Naive thymus-derived CD4-positive, alpha-beta T cell (primary cell): ENCODE measurements at regions not wholly inside any gene's neighbourhood (a gene's known extent, or its start where the extent isn't known, plus 50 kb on each side); places are given as distances from the start of the nearest gene placed in this dataset.
"Not testable (repeated sequence)": the region's sequence is repeated elsewhere in the genome, so short reads cannot be mapped to it uniquely, and the experiment has no call there.

Source experiments
- ATAC-seq: fragments of 150-1000 bp; cut with Tn5 transposase; 2 replicates; pipeline ENCODE4 v1.10.0; 2021; ENCODE audit warnings: mild to moderate bottlenecking, moderate library complexity
- CTCF ChIA-PET: fragments of 350-600 bp; sonication (Branson Sonifier 250); formaldehyde crosslinking; loops from one replicate; lab custom pipeline; 2021; ENCODE audit warnings: antibody characterized with exemption; lab: Charles Lee
- POLR2A ChIA-PET: fragments of 350-600 bp; sonication (Branson Sonifier 250); formaldehyde crosslinking; loops from one replicate; lab custom pipeline; 2021; ENCODE audit warnings: antibody characterized with exemption, inconsistent platforms; lab: Charles Lee
- DNase-seq, 9 donors: peaks; one replicate each; pipeline versions ENCODE4 v3.0.0 to v3.0.0-alpha.2; 2020 to 2022; ENCODE audit warnings: mixed read lengths in 1 of 9
- H3K27ac ChIP-seq: one replicate; pipeline ENCODE4 v1.7.0; 2013; ENCODE audit warnings: mild to moderate bottlenecking, low read depth, low read length, moderate library complexity
- H3K27me3 ChIP-seq, 2 donors: one replicate each; pipeline ENCODE4 v1.7.0; 2013; ENCODE audit warnings: low read length in 2 of 2, mild to moderate bottlenecking in 2 of 2, moderate library complexity in 2 of 2; ENCODE audit not compliant: control insufficient read depth in 2 of 2, insufficient read depth in 2 of 2
- H3K36me3 ChIP-seq, 3 experiments: 1 replicate in 2 of 3; 2 replicates in 1 of 3; pipeline ENCODE4 v1.7.0; 2013; ENCODE audit warnings: low read length in 3 of 3, mild to moderate bottlenecking in 3 of 3, moderate library complexity in 1 of 3; ENCODE audit not compliant: insufficient read depth in 3 of 3, control insufficient read depth in 2 of 3
- H3K4me1 ChIP-seq, 2 donors: one replicate each; pipeline ENCODE4 v1.7.0; 2013; ENCODE audit warnings: low read length in 2 of 2, mild to moderate bottlenecking in 2 of 2, moderate library complexity in 1 of 2; ENCODE audit not compliant: control insufficient read depth in 2 of 2, insufficient read depth in 2 of 2
- H3K4me3 ChIP-seq: 2 replicates; pipeline ENCODE4 v1.7.0; 2013; ENCODE audit warnings: mild to moderate bottlenecking, low read length
- H3K9me3 ChIP-seq, 3 experiments: 1 replicate in 2 of 3; 2 replicates in 1 of 3; pipeline ENCODE4 v1.7.0; 2013; ENCODE audit warnings: low read length in 3 of 3; ENCODE audit not compliant: control insufficient read depth in 2 of 3
- H3K27ac Mint-ChIP-seq, 9 donors: one replicate each; pipeline ENCODE4 v1.8.0; 2020 to 2022; ENCODE audit warnings: mixed read lengths in 9 of 9, mild to moderate bottlenecking in 8 of 9, moderate library complexity in 5 of 9, inconsistent platforms in 2 of 9
- H3K27me3 Mint-ChIP-seq, 5 donors: one replicate each; pipeline ENCODE4 v1.8.0; 2021 to 2022; ENCODE audit warnings: mixed read lengths in 5 of 5, mild to moderate bottlenecking in 1 of 5
- H3K36me3 Mint-ChIP-seq, 5 donors: one replicate each; pipeline ENCODE4 v1.8.0; 2020 to 2022; ENCODE audit warnings: mixed read lengths in 5 of 5, mild to moderate bottlenecking in 3 of 5, inconsistent platforms in 1 of 5
- H3K4me1 Mint-ChIP-seq, 7 donors: one replicate each; pipeline ENCODE4 v1.8.0; 2020 to 2022; ENCODE audit warnings: mixed read lengths in 7 of 7, mild to moderate bottlenecking in 3 of 7, inconsistent platforms in 1 of 7
- H3K4me3 Mint-ChIP-seq, 10 donors: one replicate each; pipeline ENCODE4 v1.8.0; 2020 to 2022; ENCODE audit warnings: mild to moderate bottlenecking in 10 of 10, mixed read lengths in 10 of 10, moderate library complexity in 6 of 10, inconsistent platforms in 2 of 10
- H3K9me3 Mint-ChIP-seq, 11 donors: one replicate each; pipeline ENCODE4 v1.8.0; 2020 to 2022; ENCODE audit warnings: mixed read lengths in 11 of 11, mild to moderate bottlenecking in 4 of 11, inconsistent platforms in 1 of 11, moderate library complexity in 1 of 11
- intact Hi-C, 2 donors: fragments of 100-400 bp; cut with micrococcal nuclease; formaldehyde crosslinking; loops; one replicate each; pipeline ENCODE4 v1.15.1; 2023

- DNase-seq, result no peak
- Mint-ChIP-seq H3K4me1 (no peaks in the 10 kb centered on the region), H3K4me3 (no peak overlapping the region), H3K9me3 (peaks cover 0 to 6% (median 0%) of the 10 kb centered on the region in 11 donors), H3K36me3 (no peaks in the 10 kb centered on the region), H3K27me3 (peaks cover 0 to 9% (median 5%) of the 10 kb centered on the region in 5 donors), H3K27ac (no peak overlapping the region)
- no peak for ATAC-seq
- intact Hi-C loops, result no loop called here
- CTCF ChIA-PET, result no interaction called here
- H3K9me3 ChIP-seq, result no peaks in the 10 kb centered on the region
- no peak overlapping the region for H3K27ac ChIP-seq
- peaks cover 0 to 2% of the 10 kb centered on the region in 2 donors for H3K27me3 ChIP-seq
- no peak overlapping the region for H3K4me3 ChIP-seq
- H3K4me1 ChIP-seq, result no peaks in the 10 kb centered on the region
- H3K36me3 ChIP-seq, result no peaks in the 10 kb centered on the region
- POLR2A ChIA-PET, result no interaction called here
Observed at GRCh38 chr9:97793067-97793466, 60.0 kb upstream of the FOXE1 start.

GRCh38 chr9:97794666-97795065 lies 58.4 kb upstream of the FOXE1 start:
- Mint-ChIP-seq H3K27ac (no peak overlapping the region), H3K9me3 (peaks cover 0 to 6% (median 0%) of the 10 kb centered on the region in 11 donors), H3K27me3 (peaks cover 0 to 3% (median 0%) of the 10 kb centered on the region in 5 donors), H3K4me1 (no peaks in the 10 kb centered on the region), H3K36me3 (no peaks in the 10 kb centered on the region), H3K4me3 (no peak overlapping the region)
- H3K27ac ChIP-seq, result no peak overlapping the region
- intact Hi-C loops, result no loop called here
- H3K27me3 ChIP-seq, result no peaks in the 10 kb centered on the region
- POLR2A ChIA-PET, result no interaction called here
- no peak overlapping the region for H3K4me3 ChIP-seq
- no peaks in the 10 kb centered on the region for H3K36me3 ChIP-seq
- CTCF ChIA-PET, result no interaction called here
- no peak for DNase-seq
- no peaks in the 10 kb centered on the region for H3K4me1 ChIP-seq
- H3K9me3 ChIP-seq, result no peaks in the 10 kb centered on the region
- no peak for ATAC-seq

- H3K27me3 Mint-ChIP-seq, DNase-seq, H3K9me3 Mint-ChIP-seq, H3K27me3 ChIP-seq, H3K4me1 ChIP-seq, H3K4me1 Mint-ChIP-seq, CTCF ChIA-PET, H3K4me3 ChIP-seq, intact Hi-C loops, H3K36me3 ChIP-seq, H3K9me3 ChIP-seq, ATAC-seq, H3K27ac Mint-ChIP-seq, H3K36me3 Mint-ChIP-seq, POLR2A ChIA-PET, H3K27ac ChIP-seq, H3K4me3 Mint-ChIP-seq: not testable (repeated sequence)
Observed at GRCh38 chr9:97796176-97796575, 56.9 kb upstream of the FOXE1 start.

- ATAC-seq, result no peak
Observed at GRCh38 chr9:97801180-97801579, 51.8 kb upstream of the FOXE1 start.

GRCh38 chr9:97802276-97802675 lies 50.8 kb upstream of the FOXE1 start:
- Histone ChIP-seq H3K4me3 (no peak overlapping the region), H3K9me3 (no peaks in the 10 kb centered on the region), H3K27me3 (no peaks in the 10 kb centered on the region), H3K4me1 (no peaks in the 10 kb centered on the region), H3K36me3 (no peaks in the 10 kb centered on the region), H3K27ac (no peak overlapping the region)
- H3K4me1 Mint-ChIP-seq, result peaks cover 0 to 13% (median 9%) of the 10 kb centered on the region in 7 donors
- peak overlapping the region; percentile 5 to 88 (median 65) for H3K27ac Mint-ChIP-seq
- H3K27me3 Mint-ChIP-seq, result peaks cover 4 to 44% (median 15%) of the 10 kb centered on the region in 5 donors
- H3K4me3 Mint-ChIP-seq, result peak overlapping the region; percentile 59 to 91 (median 82)
- peaks cover 0 to 3% (median 0%) of the 10 kb centered on the region in 5 donors for H3K36me3 Mint-ChIP-seq
- H3K9me3 Mint-ChIP-seq, result no peaks in the 10 kb centered on the region
- DNase-seq (no peak), ATAC-seq (no peak)
- ChIA-PET CTCF (interaction anchor here (0.6 kb wide), 1 partner anchor 382 kb away, joined by 3 read pairs; no protein-coding TSS in a partner anchor), POLR2A (no interaction called here)
- intact Hi-C loops, result loop anchor here (2.0 to 5.0 kb wide), 6 partner anchors 50 to 170 kb away; partner anchors contain the start of genes FOXE1 (in 1 of the 2), NCBP1 (in 1 of the 2), TSTD2 (in 1 of the 2) and XPA (in 1 of the 2)

More at GRCh38 chr9:97801180-97801579, 51.8 kb upstream of the FOXE1 start:
- peaks cover 4 to 37% (median 14%) of the 10 kb centered on the region in 5 donors for H3K27me3 Mint-ChIP-seq
- H3K9me3 Mint-ChIP-seq, result no peaks in the 10 kb centered on the region
- peak overlapping the region in 1 of 9 donors; percentile 15 for H3K27ac Mint-ChIP-seq
- H3K36me3 Mint-ChIP-seq, result peaks cover 0 to 3% (median 0%) of the 10 kb centered on the region in 5 donors
- H3K9me3 ChIP-seq, result no peaks in the 10 kb centered on the region
- no peak for DNase-seq
- H3K27ac ChIP-seq, result no peak overlapping the region
- POLR2A ChIA-PET, result no interaction called here
- peak overlapping the region in 3 of 10 donors; percentile 1 to 32 (median 4) for H3K4me3 Mint-ChIP-seq
- CTCF ChIA-PET, result no interaction called here
- no peaks in the 10 kb centered on the region for H3K4me1 ChIP-seq
- peaks cover 0 to 13% (median 9%) of the 10 kb centered on the region in 7 donors for H3K4me1 Mint-ChIP-seq
- intact Hi-C loops, result loop anchor here (5.0 kb wide), 4 partner anchors 51 to 169 kb away; partner anchors contain the start of genes FOXE1 (in 1 of the 2), NCBP1 (in 1 of the 2), TSTD2 (in 1 of the 2) and XPA (in 1 of the 2)
- H3K36me3 ChIP-seq, result no peaks in the 10 kb centered on the region
- no peaks in the 10 kb centered on the region for H3K27me3 ChIP-seq
- H3K4me3 ChIP-seq, result no peak overlapping the region

- CTCF ChIA-PET, result no interaction called here
- DNase-seq, result peak; percentile 59 to 77 (median 75)
- intact Hi-C loops, result loop anchor here (1.0 to 5.0 kb wide), 9 partner anchors 49 to 171 kb away; partner anchors contain the start of genes XPA (in 2 of the 2), FOXE1 (in 1 of the 2), NCBP1 (in 1 of the 2) and TRMO (in 1 of the 2)
- no peaks in the 10 kb centered on the region for H3K27me3 ChIP-seq
- Mint-ChIP-seq H3K4me3 (peak overlapping the region; percentile 78 to 92 (median 87)), H3K36me3 (peaks cover 0 to 3% (median 0%) of the 10 kb centered on the region in 5 donors), H3K27ac (peak overlapping the region in 7 of 9 donors; percentile 28 to 86 (median 80)), H3K27me3 (peaks cover 4 to 51% (median 17%) of the 10 kb centered on the region in 5 donors), H3K9me3 (no peaks in the 10 kb centered on the region), H3K4me1 (peaks cover 0 to 13% (median 9%) of the 10 kb centered on the region in 7 donors)
- POLR2A ChIA-PET, result no interaction called here
- no peaks in the 10 kb centered on the region for H3K9me3 ChIP-seq
- peak; percentile 98 for ATAC-seq
- peak overlapping the region; percentile 72 for H3K4me3 ChIP-seq
- H3K27ac ChIP-seq, result peak overlapping the region; percentile 45
- H3K36me3 ChIP-seq, result no peaks in the 10 kb centered on the region
- no peaks in the 10 kb centered on the region for H3K4me1 ChIP-seq
Observed at GRCh38 chr9:97803167-97804058, 49.6 kb upstream of the FOXE1 start.
